ENCODE measurements at regions not wholly inside any gene's neighbourhood (a gene's known extent, or its start where the extent isn't known, plus 50 kb on each side); places are given as distances from the start of the nearest gene placed in this dataset.
"Not testable (repeated sequence)": the region's sequence is repeated elsewhere in the genome, so short reads cannot be mapped to it uniquely, and the experiment has no call there.

DNA sequence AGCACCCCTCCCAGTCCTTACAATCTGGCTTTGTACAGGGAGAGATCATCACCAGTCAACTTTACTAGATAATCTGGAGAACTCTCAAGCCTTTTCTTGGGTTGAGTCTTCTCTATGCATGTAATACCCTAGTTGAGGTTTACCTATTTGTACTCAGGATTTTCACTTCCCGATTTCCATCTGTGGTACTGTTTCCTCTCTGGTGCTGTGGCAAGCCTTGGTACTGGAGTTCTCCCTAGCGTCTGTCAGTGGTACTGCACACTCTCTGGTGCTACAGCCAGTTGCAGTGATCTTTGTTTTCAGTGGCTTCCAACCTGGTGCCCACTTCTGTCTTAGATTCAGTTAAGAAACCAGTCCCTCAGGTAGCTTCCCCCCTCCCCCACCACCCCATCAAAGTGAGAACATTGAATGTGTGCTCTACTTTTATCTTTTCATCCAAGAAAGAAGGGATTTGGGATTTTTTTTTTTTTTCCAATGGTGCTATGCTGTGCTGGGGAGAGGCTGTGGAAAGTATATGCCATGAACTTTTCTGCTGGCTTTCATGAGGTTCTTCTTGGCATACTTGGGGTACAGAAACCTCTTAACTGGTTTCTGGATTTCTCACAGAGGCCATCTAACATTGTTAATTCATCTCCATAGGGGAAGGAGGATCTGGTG is 69.4 kb upstream of the EVL start:
- peak; percentile 68 for DNase-seq

DNA sequence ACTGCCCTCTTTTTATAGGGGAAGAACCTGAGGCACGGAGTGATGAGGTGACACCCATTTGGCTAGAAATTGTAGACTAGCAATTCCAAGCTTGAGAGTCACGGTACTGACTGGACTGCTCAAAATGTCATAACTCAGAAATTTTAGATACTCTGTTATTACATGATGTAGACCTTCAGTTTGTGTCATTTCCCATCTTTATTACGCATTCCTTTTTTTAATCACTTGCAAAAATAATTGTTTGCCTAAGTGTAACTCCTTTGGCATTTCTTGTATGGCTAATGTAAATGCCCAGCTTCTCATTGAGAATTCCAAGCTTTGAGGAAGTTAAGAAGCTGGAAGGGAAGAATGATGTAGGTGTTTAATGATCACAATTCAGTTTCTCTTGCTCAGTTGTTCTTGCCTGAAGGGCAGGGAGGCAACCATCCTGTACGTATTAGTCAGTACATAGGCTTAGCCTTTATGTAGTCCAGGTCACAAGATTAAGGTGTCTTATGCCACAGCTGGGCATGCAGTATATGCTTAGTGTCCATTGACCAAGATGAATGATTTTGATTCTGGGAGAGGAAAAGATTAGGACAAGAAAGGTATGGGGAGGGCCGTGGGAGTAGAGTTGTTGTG is 68.2 kb upstream of the EVL start:
- DNase-seq: no peak

DNA sequence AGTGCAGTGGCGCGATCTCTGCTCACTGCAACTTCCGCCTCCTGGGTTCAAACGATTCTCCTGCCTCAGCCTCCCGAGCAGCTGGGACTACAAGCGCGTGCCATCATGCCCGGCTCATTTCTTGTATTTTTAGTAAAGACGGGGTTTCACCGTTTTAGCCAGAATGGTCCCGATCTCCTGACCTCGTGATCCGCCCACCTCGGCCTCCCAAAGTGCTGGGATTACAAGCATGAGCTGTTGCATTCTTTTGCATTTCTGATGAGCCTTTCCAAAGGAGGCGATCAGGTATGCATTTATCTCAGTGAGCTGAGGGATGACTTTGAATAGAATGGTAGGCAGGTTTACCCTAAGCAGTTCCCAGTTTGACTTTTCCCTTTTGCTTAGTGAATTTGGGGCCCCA is 64.8 kb upstream of the EVL start:
- not testable (repeated sequence) for DNase-seq

DNA sequence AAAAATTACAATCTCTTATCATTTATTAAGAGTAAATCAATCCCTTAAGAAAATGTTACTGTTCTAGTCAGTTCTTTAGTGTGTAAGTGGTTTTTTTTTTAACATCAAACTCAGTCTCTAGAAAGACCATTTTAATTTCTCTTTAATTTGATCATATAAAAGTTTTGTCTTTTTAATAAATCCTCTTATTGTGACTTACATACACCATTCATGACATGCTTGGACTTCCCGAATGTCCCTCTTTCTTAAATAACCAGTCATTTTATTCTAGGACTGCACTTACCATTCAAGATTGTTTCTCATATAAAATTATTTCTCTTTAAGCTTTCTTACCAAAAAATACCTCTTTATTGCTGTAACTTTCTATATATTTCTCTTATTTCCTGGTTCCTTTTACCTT is 60.8 kb upstream of the EVL start:
- peak; percentile 3 for DNase-seq

DNA sequence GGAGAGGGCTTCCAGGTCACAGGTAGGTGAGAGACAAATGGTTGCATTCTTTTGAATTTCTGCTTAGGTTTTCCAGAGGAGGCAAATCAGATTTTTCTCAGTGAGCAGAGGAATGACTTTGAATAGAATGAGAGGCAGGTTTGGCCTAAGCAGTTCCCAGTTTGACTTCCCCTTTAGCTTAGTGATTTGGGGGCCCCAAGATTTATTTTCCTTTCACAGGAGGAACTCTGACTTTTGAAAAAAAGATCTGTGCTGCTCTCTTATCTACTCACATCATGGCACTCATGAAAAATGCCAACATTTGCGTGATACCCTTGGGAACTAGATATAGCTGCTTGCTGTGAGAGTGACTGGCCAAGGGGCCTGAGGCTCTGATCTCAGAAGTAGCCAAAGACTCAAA is 58.0 kb upstream of the EVL start:
- DNase-seq: no peak

- DNase-seq: peak; percentile 2
Observed at GRCh38 chr14:100009802-100010201, 55.4 kb upstream of the EVL start.

DNA sequence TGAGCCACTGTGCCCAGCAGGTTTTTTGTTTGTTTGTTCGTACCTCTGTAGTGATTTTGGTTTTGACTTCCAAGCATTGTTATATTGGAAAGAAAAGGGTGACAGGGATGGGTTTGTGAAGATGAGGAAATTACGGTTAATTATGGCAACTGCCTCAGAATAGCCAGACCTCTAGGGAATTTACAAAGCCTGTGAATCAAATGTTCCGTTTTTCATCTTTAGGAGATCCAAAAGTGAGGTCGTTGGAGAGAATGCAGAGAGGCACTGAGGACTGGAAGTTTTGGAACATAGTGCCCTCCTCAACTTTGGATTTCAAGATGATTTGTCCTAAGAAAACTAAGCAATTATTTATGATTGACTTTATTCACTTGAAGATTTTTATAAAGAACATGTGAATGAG is 54.5 kb upstream of the EVL start:
- DNase-seq: no peak

GRCh38 chr14:100011628-100012325 is 53.4 kb upstream of the EVL start:
- DNase-seq: no peak

- DNase-seq: no peak
Observed at GRCh38 chr14:100012478-100013327, 52.5 kb upstream of the EVL start.

DNA sequence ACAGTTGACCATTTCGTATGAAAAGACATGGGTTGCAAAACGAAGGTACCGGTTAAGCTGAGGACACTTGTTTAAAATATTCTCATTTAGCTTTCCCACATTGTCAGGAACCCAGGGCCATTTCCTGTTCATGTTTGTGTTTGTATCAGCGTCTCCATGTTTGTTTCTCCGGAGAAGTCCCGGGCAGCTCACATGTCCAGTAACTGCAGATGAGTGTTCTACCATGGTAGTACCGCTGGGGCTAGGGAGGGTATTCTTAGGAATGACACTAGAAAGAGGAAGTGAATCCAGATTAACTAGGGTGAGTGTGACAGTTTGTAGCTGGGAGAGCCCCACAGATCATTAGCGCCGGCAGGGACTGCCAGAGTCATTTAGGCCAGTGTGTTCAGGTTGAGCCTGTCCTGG is 50.0 kb upstream of the EVL start:
- DNase-seq: peak; percentile 46

Measured in OCI-M1 (cell line).